Endothelial cell of umbilical vein (primary cell): ENCODE measurements at regions not wholly inside any gene's neighbourhood (a gene's known extent, or its start where the extent isn't known, plus 50 kb on each side); places are given as distances from the start of the nearest gene placed in this dataset.

Source experiments
- CTCF ChIP-seq, 2 donors: IDR thresholded peaks; 1 replicate in 1 of 2; 2 replicates in 1 of 2; pipeline ENCODE4 v1.5.1; 2011; ENCODE audit warnings: low read length in 2 of 2, mild to moderate bottlenecking in 2 of 2, moderate library complexity in 2 of 2, control low read depth in 1 of 2, inconsistent platforms in 1 of 2, low read depth in 1 of 2; ENCODE audit not compliant: insufficient read depth in 1 of 2; ENCODE audit errors: extremely low read depth in 1 of 2
- EZH2 ChIP-seq: IDR thresholded peaks from 2 replicates; pipeline ENCODE4 v1.6.1; 2012; ENCODE audit warnings: borderline replicate concordance, low read depth, mild to moderate bottlenecking, moderate library complexity, low read length, inconsistent platforms; ENCODE audit not compliant: severe bottlenecking
- FOS ChIP-seq: IDR thresholded peaks from 2 replicates; pipeline ENCODE4 v1.6.1; 2011; ENCODE audit warnings: mild to moderate bottlenecking, low read length, moderate library complexity, borderline replicate concordance; ENCODE audit not compliant: insufficient read depth
- JUN ChIP-seq: IDR thresholded peaks from 2 replicates; pipeline ENCODE4 v1.6.1; 2011; ENCODE audit warnings: borderline replicate concordance, low read depth; ENCODE audit not compliant: insufficient read length, insufficient read depth
- MYC ChIP-seq: IDR thresholded peaks from one replicate; pipeline ENCODE4 v1.6.1; 2011; ENCODE audit warnings: mild to moderate bottlenecking, low read depth, low read length
- POLR2A ChIP-seq: IDR thresholded peaks from 2 replicates; pipeline ENCODE4 v1.6.1; 2012; ENCODE audit warnings: low read depth, mild to moderate bottlenecking, control low read depth, low read length
- POLR2AphosphoS5 ChIP-seq: IDR thresholded peaks from 2 replicates; pipeline ENCODE4 v1.6.1; 2012; ENCODE audit warnings: low read depth, mild to moderate bottlenecking, control low read depth, low read length, moderate library complexity; ENCODE audit not compliant: insufficient read depth
- TF ChIP-seq, protein P1 (sequence below): IDR thresholded peaks from 2 replicates; pipeline ENCODE4 v1.6.1; 2011; ENCODE audit not compliant: insufficient read depth, insufficient read length

DNA sequence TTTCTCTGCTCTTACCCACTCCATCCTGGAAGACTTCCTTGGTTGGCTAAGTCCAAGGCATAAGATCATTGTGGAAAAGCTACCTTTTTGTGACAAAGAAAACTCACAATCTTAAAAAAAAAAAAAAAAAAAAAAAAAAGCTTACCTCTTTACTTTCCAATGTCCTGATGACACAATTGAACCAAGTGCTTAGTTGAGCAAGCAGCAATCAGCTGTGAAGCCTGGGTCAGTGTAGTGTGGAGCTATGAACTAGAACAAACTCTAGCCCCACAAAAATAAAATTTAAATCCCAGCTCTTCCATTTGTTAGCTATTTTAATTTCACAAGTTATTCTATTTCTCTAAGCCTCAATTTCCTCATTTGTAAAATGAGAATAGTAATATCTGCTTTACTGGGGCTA is 647.6 kb downstream of the LMO4 start:
- TF ChIP-seq CTCF (IDR thresholded peaks at IDR 0.05; ENCODE audit: extremely low read depth in 1 of 2, insufficient read depth in 1 of 2, low read depth in 1 of 2, low read length in 2 of 2) (no peak), JUN (no peak), EZH2 (no peak), MYC (no peak), FOS (no peak), POLR2A (no peak), POLR2AphosphoS5 (no peak)
- TF ChIP-seq, protein P1, sequence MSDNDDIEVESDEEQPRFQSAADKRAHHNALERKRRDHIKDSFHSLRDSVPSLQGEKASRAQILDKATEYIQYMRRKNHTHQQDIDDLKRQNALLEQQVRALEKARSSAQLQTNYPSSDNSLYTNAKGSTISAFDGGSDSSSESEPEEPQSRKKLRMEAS = no peak
